ENCODE measurements at regions not wholly inside any gene's neighbourhood (a gene's known extent, or its start where the extent isn't known, plus 50 kb on each side); places are given as distances from the start of the nearest gene placed in this dataset.

GRCh38 chr2:6495466-6495865 is 370.2 kb downstream of the CMPK2 start:
- Mint-ChIP-seq H3K27ac (no peak overlapping the region), H3K4me3 (no peak overlapping the region), H3K4me1 (peaks cover 6 to 11% of the 10 kb centered on the region in 2 experiments), H3K9me3 (no peaks in the 10 kb centered on the region), H3K27me3 (ENCODE audit: low read depth) (no peaks in the 10 kb centered on the region), H3K36me3 (ENCODE audit: insufficient read depth in 1 of 3, low read depth in 3 of 3) (no peaks in the 10 kb centered on the region)
- Histone ChIP-seq H2AFZ (ENCODE audit: low read length) (no peak overlapping the region), H3K79me1 (ENCODE audit: insufficient read depth, low read depth, low read length, poor library complexity, severe bottlenecking) (no peaks in the 10 kb centered on the region), H3K18ac (ENCODE audit: insufficient read length, low read depth, low read length) (no peak overlapping the region), H3K9me3 (ENCODE audit: control insufficient read depth, low read depth, low read length) (no peaks in the 10 kb centered on the region), H3K79me2 (ENCODE audit: insufficient read depth, low read length) (0 out of 2 replicates have a peak, but pooled peaks cover 1% of the 10 kb centered on the region), H3K27ac (ENCODE audit: insufficient read length, low read depth, low read length) (no peak overlapping the region), H3K23ac (ENCODE audit: insufficient read length, low read depth, low read length) (no peak overlapping the region), H2BK5ac (ENCODE audit: insufficient read length, low read length) (no peak overlapping the region), H4K20me1 (ENCODE audit: control insufficient read depth, insufficient read depth, insufficient read length) (no peaks in the 10 kb centered on the region), H4K5ac (ENCODE audit: insufficient read length, low read depth, low read length) (no peak overlapping the region), H2BK15ac (ENCODE audit: low read depth, low read length) (no peak overlapping the region), H2BK20ac (ENCODE audit: low read depth, low read length, poor library complexity, severe bottlenecking) (no peak overlapping the region), H2BK12ac (ENCODE audit: insufficient read length, low read depth, low read length) (no peak overlapping the region), H3K4me1 (ENCODE audit: insufficient read depth, low read length) (no peaks in the 10 kb centered on the region), H2AK5ac (ENCODE audit: insufficient read length, low read length) (no peak overlapping the region), H2BK120ac (ENCODE audit: low read depth, low read length, poor library complexity, severe bottlenecking) (no peak overlapping the region), H3T11ph (ENCODE audit: low read length) (no peak overlapping the region), H3K27me3 (ENCODE audit: insufficient read depth, low read length) (no peaks in the 10 kb centered on the region), H3K23me2 (ENCODE audit: insufficient read length, low read depth, low read length, poor library complexity, severe bottlenecking) (no peaks in the 10 kb centered on the region), H3K4me2 (ENCODE audit: insufficient read depth, insufficient read length, low read length) (no peak overlapping the region), H4K91ac (ENCODE audit: insufficient read length, low read depth, low read length) (no peak overlapping the region), H3K56ac (ENCODE audit: insufficient read length, low read depth, low read length) (no peak overlapping the region), H3K14ac (ENCODE audit: insufficient read depth, low read length) (no peak overlapping the region), H3K4ac (ENCODE audit: low read depth, low read length) (no peak overlapping the region), H4K8ac (replicated peaks; ENCODE audit: insufficient read length, low read depth, low read length) (no peak overlapping the region), H3K9ac (ENCODE audit: extremely low read depth, insufficient read length, low read length) (no peak overlapping the region)
- TF ChIP-seq CTCF (conservative IDR thresholded peaks at IDR 0.05) = no peak
- no peak for DNase-seq
- WGBS (ENCODE audit: extremely low coverage, insufficient read length, low lambda C conversion rate) = no CpG with 5 or more reads among the region's 19 CpGs

All from H9 (cell line).